ENCODE measurements at regions not wholly inside any gene's neighbourhood (a gene's known extent, or its start where the extent isn't known, plus 50 kb on each side); places are given as distances from the start of the nearest gene placed in this dataset.
"Not testable (repeated sequence)": the region's sequence is repeated elsewhere in the genome, so short reads cannot be mapped to it uniquely, and the experiment has no call there.

DNA sequence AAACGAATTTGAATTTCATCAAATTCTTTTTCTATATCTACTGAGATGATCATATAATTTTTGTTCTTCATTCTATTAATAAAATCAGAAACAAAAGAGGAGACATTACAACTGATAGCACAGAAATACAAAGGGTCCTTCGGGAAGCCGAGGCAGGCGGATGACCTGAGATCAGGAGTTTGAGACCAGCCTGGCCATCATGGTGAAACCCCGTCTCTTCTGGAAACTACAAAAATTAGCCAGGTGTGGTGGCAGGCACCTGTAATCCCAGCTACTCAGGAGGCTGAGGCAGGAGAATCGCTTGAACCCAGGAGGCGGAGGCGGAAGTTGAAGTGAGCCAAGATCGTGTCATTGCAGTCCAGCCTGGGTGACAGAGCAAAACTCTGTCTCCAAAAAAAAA lies 113.4 kb downstream of the PMAIP1 start:
- H3K36me3 Mint-ChIP-seq (ENCODE audit: low read depth); H3K27ac Mint-ChIP-seq; H3K4me3 Mint-ChIP-seq; H3K27me3 Mint-ChIP-seq; H3K4me1 Mint-ChIP-seq (ENCODE audit: low read depth); H3K9me3 Mint-ChIP-seq: not testable (repeated sequence)

GRCh38 chr18:60010984-60011383 lies 111.2 kb downstream of the PMAIP1 start:
- Mint-ChIP-seq H3K4me3 (no peak overlapping the region), H3K36me3 (ENCODE audit: low read depth) (no peaks in the 10 kb centered on the region), H3K27me3 (peaks cover 4% of the 10 kb centered on the region), H3K4me1 (ENCODE audit: low read depth) (no peaks in the 10 kb centered on the region), H3K27ac (no peak overlapping the region), H3K9me3 (no peaks in the 10 kb centered on the region)

DNA sequence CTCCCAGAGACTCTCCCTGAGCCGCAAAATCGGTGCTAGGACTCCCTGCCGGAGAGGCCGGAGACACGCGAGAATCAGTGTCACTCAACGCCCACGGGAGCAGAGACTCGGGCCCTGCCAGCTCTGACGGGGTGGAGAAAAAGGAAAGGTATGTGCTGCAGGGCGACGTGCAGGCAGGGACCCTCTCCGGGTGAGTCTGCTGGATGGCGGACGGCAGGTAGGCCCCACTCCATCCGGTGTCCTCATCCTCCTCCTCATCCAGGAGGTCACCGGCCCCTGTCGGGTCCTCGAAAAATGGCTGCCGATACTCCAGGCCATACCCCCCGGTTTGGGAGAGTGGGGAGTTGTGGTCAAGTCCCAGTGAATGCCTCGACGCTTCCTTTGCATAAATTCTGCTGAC lies 110.7 kb downstream of the PMAIP1 start:
- peaks cover 4% of the 10 kb centered on the region for H3K27me3 Mint-ChIP-seq
- H3K36me3 Mint-ChIP-seq (ENCODE audit: low read depth) = no peaks in the 10 kb centered on the region
- no peaks in the 10 kb centered on the region for H3K9me3 Mint-ChIP-seq
- no peaks in the 10 kb centered on the region for H3K4me1 Mint-ChIP-seq (ENCODE audit: low read depth)
- H3K4me3 Mint-ChIP-seq = no peak overlapping the region
- H3K27ac Mint-ChIP-seq = no peak overlapping the region

- H3K4me3 Mint-ChIP-seq = no peak overlapping the region
- peaks cover 9% of the 10 kb centered on the region for H3K27me3 Mint-ChIP-seq
- H3K9me3 Mint-ChIP-seq = peaks cover under 1% of the 10 kb centered on the region
- H3K27ac Mint-ChIP-seq = no peak overlapping the region
- no peaks in the 10 kb centered on the region for H3K4me1 Mint-ChIP-seq (ENCODE audit: low read depth)
- no peaks in the 10 kb centered on the region for H3K36me3 Mint-ChIP-seq (ENCODE audit: low read depth)
Measured at GRCh38 chr18:60007661-60008060, 107.9 kb downstream of the PMAIP1 start.

- no peak overlapping the region for H3K4me3 Mint-ChIP-seq
- peaks cover 4% of the 10 kb centered on the region for H3K9me3 Mint-ChIP-seq
- no peak overlapping the region for H3K27ac Mint-ChIP-seq
- no peaks in the 10 kb centered on the region for H3K36me3 Mint-ChIP-seq (ENCODE audit: low read depth)
- H3K4me1 Mint-ChIP-seq (ENCODE audit: low read depth) = no peaks in the 10 kb centered on the region
- H3K27me3 Mint-ChIP-seq = peaks cover 17% of the 10 kb centered on the region
Measured at GRCh38 chr18:60003610-60004185, 103.9 kb downstream of the PMAIP1 start.

DNA sequence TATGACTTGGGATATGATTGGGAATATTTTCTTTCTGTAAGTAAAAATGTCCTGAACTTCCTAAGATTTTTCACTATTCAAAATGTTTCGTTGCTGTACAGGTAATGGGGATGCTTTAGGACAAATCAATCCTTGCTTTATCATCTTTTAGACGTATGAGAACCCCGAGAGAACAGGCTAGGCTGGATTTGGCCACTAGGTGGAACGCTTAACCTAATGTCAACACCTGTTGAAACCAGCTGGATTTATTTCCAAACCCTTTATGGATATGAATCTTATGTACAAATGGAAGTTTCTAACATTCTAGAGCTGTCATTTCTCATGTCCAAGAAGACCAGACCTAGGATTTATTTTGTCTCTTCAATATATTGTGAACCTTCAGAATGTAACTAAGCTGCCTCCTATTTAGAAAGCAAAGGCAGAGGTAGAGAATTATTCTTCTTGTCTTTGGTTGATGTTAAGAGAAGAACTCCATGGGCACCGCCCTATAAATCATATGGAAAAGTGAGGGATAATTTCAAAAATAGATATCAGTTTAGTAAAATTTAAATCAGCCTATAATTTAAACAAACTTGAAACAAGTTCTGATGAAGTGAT lies 96.7 kb downstream of the PMAIP1 start:
- peaks cover 32% of the 10 kb centered on the region for H3K27me3 Mint-ChIP-seq
- H3K4me3 Mint-ChIP-seq = no peak overlapping the region
- no peaks in the 10 kb centered on the region for H3K4me1 Mint-ChIP-seq (ENCODE audit: low read depth)
- H3K36me3 Mint-ChIP-seq (ENCODE audit: low read depth) = no peaks in the 10 kb centered on the region
- no peak overlapping the region for H3K27ac Mint-ChIP-seq
- H3K9me3 Mint-ChIP-seq = no peaks in the 10 kb centered on the region

- H3K27ac Mint-ChIP-seq = no peak overlapping the region
- H3K4me3 Mint-ChIP-seq = no peak overlapping the region
- peaks cover 42% of the 10 kb centered on the region for H3K27me3 Mint-ChIP-seq
- H3K9me3 Mint-ChIP-seq = no peaks in the 10 kb centered on the region
- no peaks in the 10 kb centered on the region for H3K4me1 Mint-ChIP-seq (ENCODE audit: low read depth)
- no peaks in the 10 kb centered on the region for H3K36me3 Mint-ChIP-seq (ENCODE audit: low read depth)
Measured at GRCh38 chr18:59994357-59994756, 94.6 kb downstream of the PMAIP1 start.

DNA sequence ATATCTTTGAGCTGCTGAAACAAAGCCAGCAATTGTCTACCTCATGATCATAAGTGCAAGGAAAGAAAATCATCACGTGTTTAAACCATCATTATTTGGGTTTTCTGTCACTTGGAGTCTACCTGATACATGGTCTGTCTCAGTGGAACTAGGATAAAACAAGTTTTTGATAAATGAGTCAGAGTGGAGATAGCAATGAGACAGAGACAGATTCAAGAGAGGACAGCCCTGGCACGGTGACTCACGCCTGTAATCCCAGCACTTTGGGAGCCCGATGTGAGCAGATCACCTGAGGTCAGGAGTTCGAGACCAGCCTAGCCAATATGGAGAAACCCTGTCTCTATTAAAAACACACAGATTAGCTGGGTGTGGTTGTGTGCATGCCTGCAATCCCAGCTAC lies 93.8 kb downstream of the PMAIP1 start:
- Mint-ChIP-seq H3K4me1 (ENCODE audit: low read depth) (no peaks in the 10 kb centered on the region), H3K27ac (no peak overlapping the region), H3K27me3 (peaks cover 43% of the 10 kb centered on the region), H3K4me3 (no peak overlapping the region), H3K9me3 (no peaks in the 10 kb centered on the region), H3K36me3 (ENCODE audit: low read depth) (no peaks in the 10 kb centered on the region)

DNA sequence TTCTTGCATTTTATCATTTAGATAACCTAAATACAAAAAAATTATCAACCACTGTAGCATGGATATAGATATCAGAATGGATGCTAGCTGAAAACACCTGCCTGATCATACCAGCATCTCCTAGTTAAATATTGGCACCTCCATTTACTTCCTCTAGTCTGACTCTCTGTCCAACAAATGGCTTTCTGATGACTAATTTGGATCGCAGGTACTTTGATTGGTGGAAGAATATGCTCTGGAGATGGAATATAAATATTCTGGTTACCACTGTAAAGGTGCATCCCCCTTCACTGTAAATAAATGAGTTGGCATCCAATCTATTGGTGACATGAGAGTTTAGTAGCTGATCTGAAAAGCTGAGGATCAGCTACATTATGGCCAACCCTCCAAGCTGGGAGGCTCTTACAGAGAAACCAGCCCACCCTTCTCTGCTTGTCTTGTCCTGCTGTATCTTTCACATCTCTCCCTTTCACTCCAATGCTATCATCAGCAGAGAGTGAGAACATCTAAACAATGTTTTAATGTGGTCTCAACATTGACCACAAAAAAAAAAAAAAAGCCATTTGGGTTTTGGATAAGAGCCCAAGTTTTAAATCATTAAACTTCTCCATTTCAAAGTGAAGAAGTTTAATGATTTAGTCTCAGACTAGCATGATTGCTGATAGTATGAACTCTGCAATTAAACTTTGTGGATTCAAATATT lies 90.5 kb downstream of the PMAIP1 start:
- Mint-ChIP-seq H3K9me3 (no peaks in the 10 kb centered on the region), H3K27me3 (peaks cover 34% of the 10 kb centered on the region), H3K4me3 (no peak overlapping the region)

GRCh38 chr18:59988098-59988706 lies 88.4 kb downstream of the PMAIP1 start:
- no peaks in the 10 kb centered on the region for H3K36me3 Mint-ChIP-seq (ENCODE audit: low read depth)

More for the DNA sequence above, 90.5 kb downstream of the PMAIP1 start:
- no peaks in the 10 kb centered on the region for H3K36me3 Mint-ChIP-seq (ENCODE audit: low read depth)
- no peaks in the 10 kb centered on the region for H3K4me1 Mint-ChIP-seq (ENCODE audit: low read depth)
- no peak overlapping the region for H3K27ac Mint-ChIP-seq

GRCh38 chr18:59987102-59987501 lies 87.3 kb downstream of the PMAIP1 start:
- Mint-ChIP-seq H3K27me3 (peaks cover 20% of the 10 kb centered on the region), H3K9me3 (no peaks in the 10 kb centered on the region), H3K27ac (no peak overlapping the region), H3K4me1 (ENCODE audit: low read depth) (no peaks in the 10 kb centered on the region), H3K4me3 (no peak overlapping the region), H3K36me3 (ENCODE audit: low read depth) (no peaks in the 10 kb centered on the region)

More at GRCh38 chr18:59988098-59988706, 88.4 kb downstream of the PMAIP1 start:
- Mint-ChIP-seq H3K27ac (no peak overlapping the region), H3K9me3 (no peaks in the 10 kb centered on the region), H3K27me3 (peaks cover 31% of the 10 kb centered on the region), H3K4me1 (ENCODE audit: low read depth) (no peaks in the 10 kb centered on the region), H3K4me3 (no peak overlapping the region)

- Mint-ChIP-seq H3K27ac (no peak overlapping the region), H3K27me3 (peaks cover 18% of the 10 kb centered on the region), H3K9me3 (no peaks in the 10 kb centered on the region), H3K36me3 (ENCODE audit: low read depth) (no peaks in the 10 kb centered on the region), H3K4me3 (no peak overlapping the region), H3K4me1 (ENCODE audit: low read depth) (no peaks in the 10 kb centered on the region)
Measured at GRCh38 chr18:59986139-59986538, 86.3 kb downstream of the PMAIP1 start.

DNA sequence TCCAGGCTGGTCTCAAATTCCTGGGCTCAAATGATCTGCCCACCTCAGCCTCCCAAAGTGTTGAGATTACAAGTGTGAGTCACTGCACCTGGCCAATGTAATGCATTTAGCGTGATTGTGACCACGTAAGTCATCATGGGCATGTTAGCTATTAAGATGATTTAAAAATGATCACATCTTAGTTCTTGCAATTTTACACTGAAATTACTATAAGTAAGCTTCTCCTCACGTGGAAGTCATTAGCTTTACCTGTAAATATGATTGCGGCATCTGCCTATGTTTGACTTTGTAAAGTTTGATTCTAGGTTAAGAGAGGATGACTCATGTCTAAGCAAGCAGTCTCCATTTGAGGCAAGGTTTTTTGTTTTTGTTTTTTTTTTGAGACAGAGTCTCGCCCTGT lies 85.5 kb downstream of the PMAIP1 start:
- no peaks in the 10 kb centered on the region for H3K9me3 Mint-ChIP-seq
- H3K36me3 Mint-ChIP-seq (ENCODE audit: low read depth) = no peaks in the 10 kb centered on the region
- H3K27me3 Mint-ChIP-seq = peaks cover 12% of the 10 kb centered on the region

GRCh38 chr18:59983506-59983905 lies 83.7 kb downstream of the PMAIP1 start:
- Mint-ChIP-seq H3K27ac (no peak overlapping the region), H3K36me3 (ENCODE audit: low read depth) (no peaks in the 10 kb centered on the region), H3K27me3 (peaks cover 2% of the 10 kb centered on the region), H3K9me3 (no peaks in the 10 kb centered on the region), H3K4me1 (ENCODE audit: low read depth) (no peaks in the 10 kb centered on the region), H3K4me3 (no peak overlapping the region)

More for the DNA sequence above, 85.5 kb downstream of the PMAIP1 start:
- H3K4me3 Mint-ChIP-seq = no peak overlapping the region
- H3K4me1 Mint-ChIP-seq (ENCODE audit: low read depth) = no peaks in the 10 kb centered on the region
- no peak overlapping the region for H3K27ac Mint-ChIP-seq

GRCh38 chr18:59980188-59980637 lies 80.4 kb downstream of the PMAIP1 start:
- Mint-ChIP-seq H3K27me3 (no peaks in the 10 kb centered on the region), H3K4me3 (no peak overlapping the region), H3K27ac (no peak overlapping the region), H3K36me3 (ENCODE audit: low read depth) (no peaks in the 10 kb centered on the region), H3K9me3 (no peaks in the 10 kb centered on the region), H3K4me1 (ENCODE audit: low read depth) (no peaks in the 10 kb centered on the region)

Measured in stimulated activated naive CD8-positive, alpha-beta T cell treated with anti-CD3 and anti-CD28 coated beads, Interleukin-15, Interleukin-2, amounts not matched to agents 100 ng/mL and 50 ng/mL, for 24 hours (primary cell).